HTR-8/SVneo (cell line): ENCODE measurements at regions not wholly inside any gene's neighbourhood (a gene's known extent, or its start where the extent isn't known, plus 50 kb on each side); places are given as distances from the start of the nearest gene placed in this dataset.

Experiments used
- DNase-seq: peaks from one replicate; pipeline ENCODE4 v3.0.0; 2011; ENCODE audit warnings: low spot score, mixed read lengths; ENCODE audit not compliant: insufficient read length
- FAIRE-seq: peaks from 2 replicates; lab custom pipeline; 2011; peaks lifted over from hg19 to GRCh38; lab: Jason Lieb, UNC

DNA sequence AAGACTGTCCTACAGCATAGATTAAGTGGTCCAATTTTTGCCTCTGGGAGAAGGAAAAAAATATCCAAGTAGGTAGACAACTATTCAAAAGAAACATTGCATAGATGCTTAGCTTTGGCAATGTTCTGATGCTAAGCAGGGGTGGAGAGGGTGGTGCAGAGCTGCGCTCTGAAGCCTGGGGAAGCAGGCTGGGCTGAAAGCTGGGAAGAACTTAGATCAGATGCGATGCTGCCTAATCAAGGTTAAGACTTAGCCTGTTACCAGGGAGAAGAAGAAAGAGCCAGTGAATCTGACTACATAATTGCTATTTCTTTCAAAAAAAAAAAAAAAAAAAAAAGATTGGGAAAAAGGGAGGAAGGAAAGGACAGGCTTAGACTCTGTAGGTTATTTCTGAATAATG lies 89.0 kb upstream of the SCOC start:
- no peak for DNase-seq
- no peak for FAIRE-seq

DNA sequence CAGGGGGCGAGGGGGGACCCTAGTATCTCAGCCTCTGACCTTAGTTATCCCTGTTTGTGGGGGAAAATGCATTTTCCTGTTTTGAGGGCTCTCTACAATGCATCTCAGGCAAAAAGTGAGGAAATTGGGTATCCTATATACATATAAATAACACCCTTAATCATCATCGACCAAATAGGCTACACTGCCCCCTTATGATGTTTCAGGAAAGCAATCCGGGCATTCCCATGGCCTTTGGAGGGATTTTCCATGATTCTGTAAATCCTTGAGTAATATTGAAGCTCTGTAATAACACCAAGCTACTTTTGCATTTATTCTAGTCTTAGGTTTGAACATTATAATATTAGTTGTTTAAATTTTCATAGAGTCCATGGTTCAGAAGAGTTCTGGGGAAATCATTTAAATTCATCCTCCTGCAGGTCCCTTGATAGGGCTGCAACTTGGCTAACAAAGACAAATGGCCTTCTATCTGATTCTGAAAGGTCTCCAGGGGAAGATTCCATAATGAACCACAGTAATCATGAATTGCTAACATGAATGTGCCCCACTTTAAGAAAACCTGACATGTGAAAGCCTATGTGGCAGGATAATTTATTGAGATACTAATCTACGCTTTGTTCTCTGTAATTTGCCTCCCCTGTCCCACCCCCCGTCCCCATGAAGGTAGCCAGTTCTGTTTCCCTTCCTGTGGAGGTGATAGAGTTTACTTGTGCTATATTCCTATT lies 91.5 kb upstream of the SCOC start:
- DNase-seq, result no peak

DNA sequence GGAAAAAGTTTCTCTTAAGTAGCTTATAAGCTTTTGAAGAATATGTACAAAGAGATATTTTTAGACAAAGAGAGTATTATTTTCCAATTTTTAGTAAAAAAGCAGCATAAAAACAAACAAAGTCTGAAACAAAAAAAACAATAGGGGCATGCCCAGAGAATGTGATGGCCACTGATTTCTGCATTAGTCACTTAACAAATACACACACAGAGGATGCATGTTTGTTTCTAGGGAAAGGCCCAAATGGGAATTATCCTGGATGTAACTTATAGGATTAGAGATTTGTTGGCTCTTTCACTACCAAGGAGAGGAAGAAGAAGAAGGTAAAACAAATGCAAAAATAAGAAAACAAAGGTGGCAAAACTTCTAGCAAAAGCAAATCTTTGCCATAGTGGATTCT lies 95.9 kb upstream of the SCOC start:
- no peak for FAIRE-seq
- DNase-seq, result no peak

More for the DNA sequence above, 91.5 kb upstream of the SCOC start:
- no peak for FAIRE-seq

DNA sequence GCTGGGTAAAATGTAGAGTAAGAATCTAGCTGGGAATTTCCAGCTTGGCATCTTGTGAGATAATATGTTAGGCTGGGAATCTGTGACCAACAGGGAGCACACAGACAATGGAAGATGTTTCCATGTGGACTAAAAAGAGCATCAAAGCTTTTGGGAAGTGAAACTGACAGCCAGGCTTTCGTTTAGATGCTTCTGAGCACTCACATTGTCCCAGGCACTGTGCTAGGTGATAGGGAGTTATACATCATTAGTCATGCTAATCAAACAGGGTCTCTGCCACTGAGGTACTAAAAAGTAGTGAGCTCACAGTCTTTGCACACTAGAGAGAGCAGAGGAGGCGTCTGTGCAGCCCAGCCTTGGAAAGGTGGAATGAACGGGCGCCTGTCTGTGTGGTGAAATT lies 101.9 kb upstream of the SCOC start:
- FAIRE-seq, result no peak
- no peak for DNase-seq

DNA sequence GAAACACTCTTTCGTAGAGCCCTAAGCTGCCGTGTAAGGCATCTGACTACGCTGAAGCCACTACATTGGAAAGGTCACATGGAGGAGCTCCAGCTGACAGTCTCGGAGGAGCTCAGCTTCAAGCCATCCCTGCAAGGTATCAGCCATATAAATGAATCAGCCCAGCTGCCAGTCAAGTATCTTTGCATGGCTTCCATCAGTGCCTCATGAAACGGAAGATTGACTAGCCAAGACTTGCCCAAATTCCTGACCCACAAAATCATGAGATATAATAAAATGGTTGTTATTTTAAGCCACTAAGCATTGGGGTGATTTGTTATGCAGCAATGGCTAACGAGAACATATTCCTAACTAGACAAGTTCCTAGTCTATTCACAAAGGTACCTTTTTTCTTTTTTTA lies 104.1 kb upstream of the SCOC start:
- FAIRE-seq, result no peak
- DNase-seq, result no peak

DNA sequence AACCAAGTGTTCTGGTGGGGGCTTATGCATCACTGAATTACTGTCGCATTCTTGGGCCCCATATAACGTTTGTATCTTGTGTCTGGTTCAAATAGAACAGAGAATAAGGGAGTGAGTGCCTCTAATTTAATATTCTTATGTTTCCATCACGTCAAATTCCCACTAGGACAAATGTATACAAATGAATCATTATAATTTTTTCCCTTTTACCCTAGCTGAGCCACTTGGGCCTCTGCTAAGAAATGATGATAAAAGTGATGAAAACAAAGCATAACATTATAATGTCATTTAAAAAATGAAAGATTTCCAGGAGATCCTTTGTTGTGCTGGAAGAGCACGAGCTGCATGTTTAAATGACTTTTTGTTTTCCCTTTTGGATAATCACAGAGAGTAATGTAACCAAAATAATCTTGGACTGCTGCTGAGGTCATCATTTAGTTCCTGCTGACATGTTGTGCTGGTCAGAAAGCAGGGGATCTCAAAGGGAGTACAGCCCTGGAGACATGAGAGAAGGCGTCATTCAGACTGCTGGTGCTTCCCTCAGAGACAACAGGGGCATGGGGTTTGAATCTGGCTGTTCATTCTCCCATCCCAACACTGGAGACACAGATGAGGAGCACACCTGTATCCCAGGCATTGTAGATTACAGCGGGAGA lies 105.1 kb upstream of the SCOC start:
- FAIRE-seq, result no peak

DNA sequence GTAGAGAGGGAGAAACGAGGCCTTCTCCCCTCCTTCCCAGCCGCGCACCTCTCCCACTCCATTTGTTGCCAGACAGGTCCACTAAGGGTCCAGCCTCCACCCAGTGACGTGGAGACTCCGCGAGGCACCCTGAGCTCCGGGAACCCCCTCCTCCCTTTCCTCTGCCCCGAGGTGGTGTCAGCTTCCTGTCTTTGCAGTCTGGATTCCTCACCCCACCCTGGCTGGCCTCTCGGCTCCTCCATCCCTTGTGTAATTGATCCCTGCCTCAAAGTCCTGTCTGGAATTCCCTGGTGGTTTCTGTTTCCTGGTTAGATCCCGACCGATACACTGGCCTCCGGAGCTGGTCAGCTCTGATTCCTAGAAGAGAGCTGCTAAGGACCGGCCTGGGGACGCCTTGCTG lies 105.9 kb upstream of the SCOC start:
- peak; percentile 72 for DNase-seq
- FAIRE-seq, result peak; percentile 60

More for the DNA sequence above, 105.1 kb upstream of the SCOC start:
- no peak for DNase-seq

DNA sequence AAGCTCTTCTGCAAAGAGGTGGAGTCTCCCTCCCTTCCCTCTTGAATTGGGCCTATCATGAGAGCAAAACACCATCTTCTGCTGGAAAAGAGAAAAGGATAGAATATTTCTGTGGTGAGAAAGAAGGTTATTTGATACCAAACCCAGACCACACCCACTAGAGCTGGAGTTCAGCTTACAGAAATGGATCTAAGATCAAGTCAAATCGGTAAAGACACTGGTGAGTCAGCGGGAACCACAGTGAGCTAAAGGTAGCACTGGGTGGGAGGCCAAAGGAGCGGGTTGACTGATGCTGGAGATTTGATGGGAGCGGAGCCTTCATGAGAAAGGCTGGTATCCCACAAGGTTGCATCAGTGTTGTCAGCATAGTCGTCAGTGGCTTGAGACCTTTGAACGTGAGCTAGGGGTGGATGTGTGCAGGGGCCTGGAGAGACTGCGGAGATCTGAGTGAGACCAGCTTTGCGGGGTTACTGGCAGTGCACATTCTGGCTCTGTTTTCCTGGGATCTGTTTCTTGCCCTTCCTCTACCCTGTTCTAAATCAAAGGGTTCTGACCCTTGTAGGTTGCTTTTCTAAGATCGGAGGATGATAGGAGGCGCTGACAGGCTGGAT lies 106.4 kb upstream of the SCOC start:
- DNase-seq (peak; percentile 64), FAIRE-seq (peak; percentile 79)

DNA sequence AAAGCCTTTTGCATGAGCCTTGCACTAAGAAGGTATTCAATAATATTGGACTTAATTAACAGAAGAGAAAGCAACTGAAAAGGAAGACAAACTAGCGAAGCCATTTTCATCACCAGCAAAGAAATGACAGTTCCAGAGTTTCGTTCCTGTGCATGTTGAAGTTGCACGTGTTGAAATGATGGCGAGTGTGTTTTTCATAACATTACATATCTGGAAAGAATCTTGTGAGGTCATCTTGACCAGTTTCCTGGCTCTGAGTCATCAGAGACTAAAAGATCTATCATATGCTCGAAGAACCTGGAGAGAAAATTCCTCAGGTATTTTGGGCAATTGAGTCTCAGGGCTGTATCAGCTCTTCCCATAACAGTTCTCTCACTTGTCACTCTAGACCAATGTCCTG lies 106.2 kb upstream of the MAML3 start:
- DNase-seq (peak; percentile 45), FAIRE-seq (no peak)

DNA sequence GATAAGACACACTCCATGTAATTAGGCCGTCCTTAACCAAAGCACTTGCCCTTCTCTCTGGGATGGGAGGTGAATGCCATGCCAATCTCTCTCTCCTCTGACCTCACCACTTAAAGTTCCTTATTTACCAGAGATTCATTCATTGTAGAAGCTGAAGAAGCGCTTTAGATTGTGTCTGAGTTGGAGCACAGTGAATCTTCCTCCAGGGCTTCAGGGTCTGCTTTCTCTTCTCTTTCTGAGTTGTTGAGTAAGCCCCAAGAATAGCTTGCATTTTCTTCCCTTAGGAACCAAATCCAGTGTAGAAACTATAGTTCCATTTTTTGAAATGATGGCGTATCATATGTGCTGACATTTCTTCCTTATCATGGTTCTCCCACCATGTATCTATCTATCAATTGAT lies 104.5 kb upstream of the MAML3 start:
- DNase-seq (no peak), FAIRE-seq (no peak)

DNA sequence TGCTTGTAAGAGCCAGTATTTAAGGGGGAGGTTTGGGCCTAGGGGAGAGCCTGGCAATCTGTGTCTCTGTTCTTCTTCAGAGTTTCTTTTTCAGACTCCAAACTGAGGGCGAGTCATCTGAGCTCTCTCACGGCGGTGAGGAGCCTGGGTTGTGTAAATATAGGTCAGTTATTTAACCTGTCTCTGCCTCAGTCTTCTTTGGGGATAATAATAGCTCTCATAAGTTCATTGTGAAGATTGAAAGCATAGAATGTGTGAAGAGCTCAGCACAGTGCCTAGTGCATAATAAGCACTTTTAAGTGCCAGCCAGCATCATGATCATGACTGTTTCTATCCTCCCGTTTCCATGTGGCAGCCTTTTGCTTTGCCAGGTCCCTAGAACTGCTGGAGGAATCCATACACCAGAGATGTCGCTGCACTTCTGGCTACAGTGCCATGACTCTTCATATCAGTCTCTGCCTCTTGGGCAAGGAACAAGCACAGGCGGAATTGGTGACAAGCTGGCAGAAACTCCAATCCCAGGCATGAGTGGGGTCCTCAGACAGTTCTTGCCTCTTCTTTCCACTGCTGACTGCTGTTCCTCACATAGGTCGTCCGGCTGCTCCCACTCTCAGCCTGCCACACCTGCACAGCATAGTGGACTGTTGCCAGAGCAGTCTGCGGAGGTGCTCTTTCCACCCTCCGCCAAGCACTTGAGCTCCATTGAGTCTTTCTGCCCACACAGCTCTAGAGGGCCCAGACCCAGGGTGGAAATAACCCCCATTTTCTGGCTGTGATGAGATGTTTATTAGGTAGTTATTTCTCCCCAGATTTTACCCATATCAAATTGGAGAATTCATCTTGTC lies 103.7 kb upstream of the MAML3 start:
- no peak for FAIRE-seq
- no peak for DNase-seq

DNA sequence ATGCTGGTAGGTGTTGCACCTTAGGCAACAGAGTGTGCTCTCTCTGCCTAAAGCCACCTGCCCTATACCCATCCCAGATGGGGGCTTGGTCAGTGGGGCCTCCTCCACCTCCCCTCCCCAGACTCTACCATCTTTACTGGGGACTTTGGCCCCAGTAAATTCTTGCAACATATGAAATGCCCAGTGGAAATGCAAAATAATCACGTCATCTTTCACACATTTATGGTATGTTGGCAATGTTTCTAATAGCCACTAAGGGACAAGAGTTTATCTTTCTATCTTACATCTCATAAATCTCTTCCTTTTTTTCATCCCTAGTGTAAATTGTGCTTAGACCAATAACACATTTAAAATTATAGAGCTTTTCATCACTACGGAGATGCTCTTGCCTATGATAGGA lies 103.0 kb upstream of the MAML3 start:
- no peak for FAIRE-seq

DNA sequence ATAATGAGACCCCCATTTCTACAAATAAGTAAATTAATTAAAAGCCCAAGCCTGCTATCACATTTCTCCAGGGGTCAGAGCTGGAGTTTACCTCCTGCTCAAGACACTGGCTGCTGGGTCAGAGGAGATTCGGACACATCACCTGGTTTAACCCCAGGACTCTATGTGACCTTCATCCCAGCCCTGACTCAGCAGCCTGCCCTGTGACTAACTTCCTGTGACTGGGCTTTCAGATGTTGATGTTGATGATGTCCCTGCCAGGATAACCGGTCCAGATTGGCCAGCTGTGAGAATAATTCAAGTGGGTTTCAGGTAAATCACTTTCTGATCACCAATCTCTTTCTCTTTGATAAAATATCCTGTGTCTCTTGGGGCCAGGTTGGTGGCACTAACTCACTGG lies 102.4 kb upstream of the MAML3 start:
- DNase-seq (no peak), FAIRE-seq (no peak)

More for the DNA sequence above, 103.0 kb upstream of the MAML3 start:
- no peak for DNase-seq

DNA sequence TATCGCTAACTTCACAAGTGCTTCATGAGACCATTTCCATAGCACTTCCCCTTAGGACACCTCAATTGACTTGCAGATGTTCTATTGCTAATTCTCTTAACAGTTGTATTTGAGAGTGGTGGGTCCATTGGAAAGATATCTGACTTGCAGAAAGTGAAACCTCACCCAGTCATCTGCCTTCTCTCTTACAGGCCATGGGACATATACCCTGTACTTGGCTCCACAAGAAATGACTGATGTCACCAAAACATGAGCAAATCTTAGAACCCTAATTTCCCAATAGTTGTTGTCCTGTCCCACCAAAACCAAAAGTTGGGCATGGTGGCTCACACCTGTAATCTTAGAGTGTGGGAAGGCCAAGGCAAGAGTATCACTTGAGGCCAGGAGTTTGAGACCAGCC lies 101.9 kb upstream of the MAML3 start:
- FAIRE-seq (no peak), DNase-seq (no peak)

DNA sequence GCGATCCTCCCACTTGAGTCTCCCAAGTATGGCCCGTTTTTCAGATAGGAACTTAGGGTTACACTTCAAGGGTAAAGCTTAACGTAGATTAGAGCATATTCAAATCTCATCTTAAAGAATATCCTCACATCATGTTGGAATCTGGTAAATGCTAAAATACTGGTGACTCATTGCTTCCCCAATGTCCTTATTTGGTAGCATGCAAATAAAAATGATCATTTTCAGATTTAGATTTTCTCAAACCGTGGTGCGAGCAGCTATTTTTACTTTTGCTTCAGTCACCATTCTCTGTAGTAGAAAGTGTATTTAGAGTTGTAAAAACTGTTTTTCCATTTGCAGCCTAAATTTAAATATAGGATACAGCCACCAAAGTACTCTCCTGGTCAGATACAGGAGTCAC lies 101.5 kb upstream of the MAML3 start:
- no peak for DNase-seq
- FAIRE-seq, result no peak

DNA sequence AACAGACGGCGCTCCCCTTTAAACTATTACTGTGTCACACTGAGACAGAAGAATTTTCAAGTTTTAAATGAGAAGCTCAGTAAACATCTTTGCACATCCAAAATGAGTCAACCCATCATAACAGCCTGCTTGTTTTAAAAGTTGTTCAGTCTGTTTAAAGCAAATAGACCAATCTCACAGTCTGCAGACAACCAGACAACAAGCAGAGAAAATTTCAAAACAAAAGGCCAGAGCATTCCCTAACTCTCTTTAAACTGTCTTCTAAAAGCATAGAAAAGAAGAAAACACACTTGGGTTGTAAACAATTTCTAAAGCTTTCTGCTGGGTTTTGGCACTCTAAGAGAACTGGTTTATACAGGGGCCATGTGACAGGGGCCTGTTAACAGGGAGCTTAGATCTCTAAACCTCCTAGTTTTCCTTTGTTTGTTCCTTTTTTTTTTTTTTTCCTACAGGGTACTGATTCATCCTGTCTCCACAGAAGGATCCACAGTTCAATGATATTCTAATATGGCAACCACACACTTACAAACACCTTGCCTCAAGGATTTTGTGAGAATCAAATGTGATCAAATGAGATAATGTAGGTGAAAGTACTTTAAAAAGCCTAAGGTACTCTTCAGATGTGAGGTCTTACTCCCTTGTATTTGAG lies 100.8 kb upstream of the MAML3 start:
- DNase-seq (no peak), FAIRE-seq (no peak)

DNA sequence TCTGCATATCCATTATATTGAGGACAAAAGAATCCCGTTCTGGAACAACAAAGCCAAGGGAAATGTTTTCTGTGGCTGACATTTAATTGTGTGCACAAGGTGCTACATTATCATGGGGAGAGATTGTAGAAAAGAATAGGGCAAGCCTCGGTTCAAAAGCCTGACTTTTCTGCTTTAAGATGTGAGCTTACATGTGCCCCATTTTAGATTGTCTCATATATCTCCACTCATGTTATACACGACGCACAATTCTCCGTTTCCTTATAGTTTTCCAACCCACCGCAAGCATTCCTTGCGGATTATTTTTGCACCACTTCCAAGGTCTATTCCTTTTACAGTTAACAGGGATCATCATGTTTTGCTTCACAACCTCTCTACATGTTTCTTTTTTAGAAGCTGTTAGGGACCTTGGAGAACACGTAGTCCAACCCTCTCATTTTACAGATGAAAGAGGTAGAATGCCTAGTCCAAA lies 99.6 kb upstream of the MAML3 start:
- DNase-seq (no peak), FAIRE-seq (no peak)

DNA sequence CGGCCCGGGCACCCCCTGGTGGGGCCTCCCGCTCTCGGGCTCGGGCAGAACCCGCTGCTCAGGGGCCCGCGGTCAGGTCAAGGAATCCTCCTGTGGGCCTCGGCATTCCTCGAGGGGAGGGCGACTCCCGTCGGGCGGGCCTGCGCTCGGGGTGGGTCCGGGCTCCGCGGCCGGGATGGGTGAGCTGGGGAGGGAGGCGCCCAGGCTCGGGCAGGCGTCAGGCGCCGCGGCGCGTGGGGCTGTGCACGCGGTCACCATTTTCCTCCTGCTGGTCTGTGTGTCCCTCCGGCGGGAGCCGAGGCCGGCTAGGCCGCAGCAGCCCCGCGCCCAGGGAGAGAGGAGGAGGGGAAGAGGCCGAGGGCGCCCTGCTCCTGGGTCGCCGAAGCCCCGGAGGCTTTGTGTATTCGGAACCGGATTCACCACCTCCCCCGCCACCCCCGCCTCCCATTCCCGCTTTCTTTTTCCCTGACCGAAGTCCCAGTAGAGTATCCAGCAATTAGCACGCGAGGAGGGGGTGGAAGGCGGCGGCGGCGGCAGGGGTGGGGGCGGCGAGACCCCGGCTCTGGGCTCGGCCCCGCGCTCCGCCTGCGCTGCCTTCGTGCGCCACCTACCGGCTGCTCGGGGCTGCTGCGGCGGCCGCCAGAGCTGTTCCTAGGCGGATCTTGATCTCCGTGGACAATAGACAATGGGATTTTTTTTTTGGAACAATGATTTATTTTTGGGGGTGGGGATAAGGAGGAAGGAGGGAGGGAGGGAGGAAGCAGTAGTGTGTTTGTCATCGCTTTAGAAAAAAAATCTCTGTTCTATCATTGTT lies 99.0 kb upstream of the MAML3 start:
- FAIRE-seq, result no peak
- DNase-seq, result peak; percentile 53

DNA sequence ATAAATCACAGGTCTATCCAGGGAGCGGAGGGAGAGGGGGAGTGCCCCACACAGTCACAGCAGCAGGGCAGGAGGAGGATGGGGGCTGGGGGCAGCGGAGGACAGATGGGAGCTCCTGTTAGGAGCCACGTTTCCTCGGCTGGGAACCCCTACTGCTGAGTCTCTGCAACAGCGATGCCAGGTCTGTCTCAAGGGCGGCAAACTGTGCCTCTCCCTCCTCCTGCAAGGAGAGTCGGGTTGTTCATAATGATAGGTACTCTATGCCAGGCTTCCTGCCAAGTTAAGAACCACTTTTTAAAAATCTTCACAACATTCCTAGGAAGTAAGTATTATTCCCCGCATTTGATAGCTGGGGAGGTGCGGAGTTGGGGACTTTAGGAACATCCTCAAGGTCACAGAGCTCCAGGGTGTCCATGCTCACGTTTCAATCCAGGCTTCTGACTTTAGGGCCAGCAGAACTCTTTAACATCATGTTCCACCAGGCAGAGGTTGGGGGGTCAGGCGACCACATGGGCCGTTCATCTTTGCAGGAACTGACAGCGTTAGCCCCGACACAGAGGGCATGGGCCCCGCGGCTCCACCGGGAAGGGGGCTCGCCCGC lies 98.3 kb upstream of the MAML3 start:
- no peak for FAIRE-seq

More for the DNA sequence above, 98.3 kb upstream of the MAML3 start:
- no peak for DNase-seq
